Suprapubic skin (tissue), 4 donors: ENCODE measurements at regions not wholly inside any gene's neighbourhood (a gene's known extent, or its start where the extent isn't known, plus 50 kb on each side); places are given as distances from the start of the nearest gene placed in this dataset.

Source experiments
- DNase-seq, 2 donors: peaks; one replicate each; pipeline ENCODE4 v3.0.0-alpha.2; 2019; ENCODE audit warnings: low spot score in 2 of 2
- H3K27ac ChIP-seq: fragments of 200-600 bp; sonication (generic); one replicate; pipeline ENCODE4 v1.5.1; 2019
- H3K27me3 ChIP-seq: fragments of 200-600 bp; sonication (generic); one replicate; pipeline ENCODE4 v1.5.1; 2019
- H3K36me3 ChIP-seq: fragments of 200-600 bp; sonication (generic); one replicate; pipeline ENCODE4 v1.5.1; 2019
- H3K4me1 ChIP-seq: fragments of 200-600 bp; sonication (generic); one replicate; pipeline ENCODE4 v1.5.1; 2019
- H3K4me3 ChIP-seq: fragments of 200-600 bp; sonication (generic); one replicate; pipeline ENCODE4 v1.5.1; 2019; ENCODE audit warnings: mild to moderate bottlenecking
- H3K9me3 ChIP-seq: fragments of 200-600 bp; sonication (generic); one replicate; pipeline ENCODE4 v1.5.1; 2019
- EP300 ChIP-seq: sonication (generic); formaldehyde crosslinking; IDR thresholded peaks from one replicate; pipeline ENCODE4 v1.6.1; 2017; ENCODE audit warnings: antibody characterized with exemption
- POLR2A ChIP-seq, 2 donors: fragments of 450-650 bp; IDR thresholded peaks; one replicate each; pipeline ENCODE4 v1.6.1; 2017; ENCODE audit warnings: antibody characterized with exemption in 2 of 2, mild to moderate bottlenecking in 2 of 2, moderate library complexity in 2 of 2
- POLR2AphosphoS5 ChIP-seq, 3 donors: sonication (generic); formaldehyde crosslinking; IDR thresholded peaks; one replicate each; pipeline ENCODE4 v1.6.1; 2017; ENCODE audit warnings: antibody characterized with exemption in 3 of 3
- WGBS: methylation state at CpG from one replicate; pipeline ENCODE4 v1.1.5; 2018; 5-methylcytosine and 5-hydroxymethylcytosine counted together
- TF ChIP-seq, protein P1 (sequence below), 2 donors: fragments of 200-600 bp in 1 of 2; fragments of 450-650 bp in 1 of 2; sonication (generic) in 1 of 2; IDR thresholded peaks; one replicate each; pipeline ENCODE4 v1.5.1; 2016 to 2019; ENCODE audit warnings: antibody characterized with exemption in 2 of 2, mild to moderate bottlenecking in 1 of 2, moderate library complexity in 1 of 2

GRCh38 chr2:7329465-7329864 is 412.3 kb downstream of the RNF144A start:
- no peaks in the 10 kb centered on the region for H3K9me3 ChIP-seq
- TF ChIP-seq POLR2A (IDR thresholded peaks at IDR 0.05) (no peak), POLR2AphosphoS5 (IDR thresholded peaks at IDR 0.05) (no peak), EP300 (no peak)
- TF ChIP-seq, protein P1, sequence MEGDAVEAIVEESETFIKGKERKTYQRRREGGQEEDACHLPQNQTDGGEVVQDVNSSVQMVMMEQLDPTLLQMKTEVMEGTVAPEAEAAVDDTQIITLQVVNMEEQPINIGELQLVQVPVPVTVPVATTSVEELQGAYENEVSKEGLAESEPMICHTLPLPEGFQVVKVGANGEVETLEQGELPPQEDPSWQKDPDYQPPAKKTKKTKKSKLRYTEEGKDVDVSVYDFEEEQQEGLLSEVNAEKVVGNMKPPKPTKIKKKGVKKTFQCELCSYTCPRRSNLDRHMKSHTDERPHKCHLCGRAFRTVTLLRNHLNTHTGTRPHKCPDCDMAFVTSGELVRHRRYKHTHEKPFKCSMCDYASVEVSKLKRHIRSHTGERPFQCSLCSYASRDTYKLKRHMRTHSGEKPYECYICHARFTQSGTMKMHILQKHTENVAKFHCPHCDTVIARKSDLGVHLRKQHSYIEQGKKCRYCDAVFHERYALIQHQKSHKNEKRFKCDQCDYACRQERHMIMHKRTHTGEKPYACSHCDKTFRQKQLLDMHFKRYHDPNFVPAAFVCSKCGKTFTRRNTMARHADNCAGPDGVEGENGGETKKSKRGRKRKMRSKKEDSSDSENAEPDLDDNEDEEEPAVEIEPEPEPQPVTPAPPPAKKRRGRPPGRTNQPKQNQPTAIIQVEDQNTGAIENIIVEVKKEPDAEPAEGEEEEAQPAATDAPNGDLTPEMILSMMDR (IDR thresholded peaks at IDR 0.05), result no peak
- no peaks in the 10 kb centered on the region for H3K36me3 ChIP-seq
- no peak overlapping the region for H3K4me3 ChIP-seq
- 94% methylated on average over 1 of the region's 1 CpG for WGBS
- H3K27ac ChIP-seq, result no peak overlapping the region
- no peaks in the 10 kb centered on the region for H3K4me1 ChIP-seq
- H3K27me3 ChIP-seq, result no peaks in the 10 kb centered on the region
- no peak for DNase-seq

- no peak for DNase-seq
- TF ChIP-seq, protein P1 (IDR thresholded peaks at IDR 0.05), result no peak
- no peak for TF ChIP-seq POLR2AphosphoS5 (IDR thresholded peaks at IDR 0.05)
- TF ChIP-seq EP300, result no peak
- TF ChIP-seq POLR2A (IDR thresholded peaks at IDR 0.05), result no peak
- WGBS, result 36% methylated on average over 2 of the region's 2 CpGs
Observed at GRCh38 chr2:7333189-7333765, 416.1 kb downstream of the RNF144A start.

DNA sequence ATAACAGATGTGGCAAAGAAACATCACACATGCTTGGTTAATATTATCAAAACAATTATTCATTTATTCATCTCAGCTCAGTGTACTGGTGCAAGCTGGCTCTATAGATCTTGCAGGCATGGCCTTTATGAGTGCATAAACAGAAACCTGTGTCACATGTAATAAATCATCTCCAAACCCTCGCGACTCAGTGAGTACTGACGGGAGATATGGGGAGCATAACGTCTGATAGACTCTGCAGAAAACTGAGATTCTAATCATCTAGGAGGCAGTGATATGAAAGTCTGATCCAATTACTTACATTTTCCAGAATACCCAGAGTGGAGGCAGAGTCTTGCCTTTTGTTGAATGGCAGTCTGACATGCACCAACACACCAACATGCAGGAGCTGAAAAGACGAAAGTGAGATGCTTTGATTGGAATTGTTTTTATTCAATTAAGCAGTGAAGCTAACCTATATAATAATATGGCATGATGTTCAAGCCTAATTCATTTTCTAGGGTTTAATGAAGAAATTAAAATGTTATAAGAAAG is 416.8 kb downstream of the RNF144A start:
- H3K9me3 ChIP-seq, result no peaks in the 10 kb centered on the region
- no peak overlapping the region for H3K27ac ChIP-seq
- H3K4me1 ChIP-seq, result no peaks in the 10 kb centered on the region
- WGBS, result 41% methylated on average over 5 of the region's 5 CpGs
- no peak overlapping the region for H3K4me3 ChIP-seq
- H3K27me3 ChIP-seq, result no peaks in the 10 kb centered on the region
- TF ChIP-seq POLR2A (IDR thresholded peaks at IDR 0.05), result no peak
- TF ChIP-seq, protein P1 (IDR thresholded peaks at IDR 0.05), result no peak
- TF ChIP-seq EP300, result no peak
- no peak for TF ChIP-seq POLR2AphosphoS5 (IDR thresholded peaks at IDR 0.05)
- DNase-seq, result no peak
- H3K36me3 ChIP-seq, result no peaks in the 10 kb centered on the region

More at GRCh38 chr2:7333189-7333765, 416.1 kb downstream of the RNF144A start:
- no peaks in the 10 kb centered on the region for H3K36me3 ChIP-seq
- H3K9me3 ChIP-seq, result no peaks in the 10 kb centered on the region
- H3K4me1 ChIP-seq, result no peaks in the 10 kb centered on the region
- no peaks in the 10 kb centered on the region for H3K27me3 ChIP-seq
- no peak overlapping the region for H3K27ac ChIP-seq
- no peak overlapping the region for H3K4me3 ChIP-seq

DNA sequence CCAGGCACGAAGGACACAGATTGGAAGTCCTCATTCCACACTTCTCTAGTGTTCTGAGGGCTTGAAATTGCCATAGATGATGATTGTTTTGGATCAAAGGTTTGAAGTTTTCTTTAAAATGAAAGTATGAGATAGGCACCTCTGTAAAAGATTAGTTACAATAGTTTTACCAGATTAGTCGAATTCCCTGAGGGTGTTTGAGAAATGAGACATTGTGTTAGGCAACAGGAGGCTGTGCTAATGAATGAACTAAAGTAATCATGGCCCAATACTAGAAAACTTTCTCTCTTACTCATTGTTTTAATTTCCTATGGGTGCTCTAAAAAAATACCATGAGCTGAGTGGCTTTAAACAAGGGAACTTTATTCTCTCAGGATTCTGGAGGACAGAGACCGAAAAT is 421.7 kb downstream of the RNF144A start:
- Histone ChIP-seq H3K9me3 (no peaks in the 10 kb centered on the region), H3K27me3 (no peaks in the 10 kb centered on the region), H3K27ac (no peak overlapping the region), H3K36me3 (no peaks in the 10 kb centered on the region), H3K4me3 (no peak overlapping the region), H3K4me1 (no peaks in the 10 kb centered on the region)
- WGBS, result 69% methylated on average over 3 of the region's 3 CpGs
- DNase-seq, result no peak
- TF ChIP-seq EP300, result no peak

DNA sequence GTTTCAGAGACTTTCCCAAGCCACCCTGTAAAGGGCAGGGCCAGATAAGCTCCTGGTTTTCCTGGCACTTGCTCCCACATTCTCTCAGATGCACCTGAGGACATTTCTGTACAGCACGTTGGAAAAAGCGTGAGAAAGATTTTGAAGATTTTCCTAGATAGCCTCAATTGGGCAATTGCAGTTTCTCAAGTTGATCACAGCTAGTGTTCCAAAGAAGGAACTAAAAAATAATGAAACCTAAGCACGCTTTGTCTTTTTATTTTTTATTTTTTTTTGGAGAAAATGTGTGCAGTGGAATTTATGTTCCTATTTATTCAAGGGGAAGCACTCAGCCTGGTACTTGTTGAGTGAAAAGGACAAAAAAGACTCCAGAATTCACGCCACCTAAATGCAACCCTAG is 429.1 kb downstream of the RNF144A start:
- 73% methylated on average over 4 of the region's 4 CpGs for WGBS
- H3K9me3 ChIP-seq, result no peaks in the 10 kb centered on the region
- H3K36me3 ChIP-seq, result no peaks in the 10 kb centered on the region
- TF ChIP-seq POLR2AphosphoS5 (IDR thresholded peaks at IDR 0.05) (no peak), POLR2A (IDR thresholded peaks at IDR 0.05) (no peak), EP300 (no peak)
- TF ChIP-seq, protein P1 (IDR thresholded peaks at IDR 0.05), result no peak
- H3K27ac ChIP-seq, result no peak overlapping the region
- H3K4me3 ChIP-seq, result no peak overlapping the region
- H3K4me1 ChIP-seq, result no peaks in the 10 kb centered on the region
- no peak for DNase-seq
- H3K27me3 ChIP-seq, result no peaks in the 10 kb centered on the region

GRCh38 chr2:7348761-7349160 is 431.5 kb downstream of the RNF144A start:
- Histone ChIP-seq H3K9me3 (no peaks in the 10 kb centered on the region), H3K27me3 (no peaks in the 10 kb centered on the region), H3K4me3 (no peak overlapping the region), H3K27ac (no peak overlapping the region), H3K4me1 (no peaks in the 10 kb centered on the region), H3K36me3 (no peaks in the 10 kb centered on the region)
- TF ChIP-seq POLR2AphosphoS5 (IDR thresholded peaks at IDR 0.05), result no peak
- TF ChIP-seq POLR2A (IDR thresholded peaks at IDR 0.05), result no peak
- TF ChIP-seq, protein P1 (IDR thresholded peaks at IDR 0.05), result no peak
- WGBS, result 78% methylated on average over 2 of the region's 2 CpGs
- DNase-seq, result no peak
